ENCODE measurements at regions not wholly inside any gene's neighbourhood (a gene's known extent, or its start where the extent isn't known, plus 50 kb on each side); places are given as distances from the start of the nearest gene placed in this dataset.

GRCh38 chr10:62323751-62324150, 50.4 kb upstream of the ZNF365 start:
- peak in 1 of 2 experiments; percentile 11 for DNase-seq (ENCODE audit: low read depth in 1 of 2, low spot score in 2 of 2)
- no peak overlapping the region for H3K27ac ChIP-seq
- H3K4me1 ChIP-seq (replicated peaks), result peaks cover 5% of the 10 kb centered on the region
- 0 out of 2 replicates have a peak, but pooled peaks cover 3% of the 10 kb centered on the region for H3K9me3 ChIP-seq (replicated peaks)
- H3K4me3 ChIP-seq, result no peak overlapping the region
- no peaks in the 10 kb centered on the region for H3K36me3 ChIP-seq
- no peaks in the 10 kb centered on the region for H3K27me3 ChIP-seq (replicated peaks)
